GM23338 (cell line): ENCODE measurements at regions not wholly inside any gene's neighbourhood (a gene's known extent, or its start where the extent isn't known, plus 50 kb on each side); places are given as distances from the start of the nearest gene placed in this dataset.

Experiments
- ATAC-seq: fragments of 200-7000 bp; cut with Tn5 transposase; 3 replicates; pipeline ENCODE4 v1.9.1; 2020
- DNase-seq: peaks from one replicate; pipeline ENCODE4 v3.0.0-alpha.2; 2015; ENCODE audit warnings: low spot score
- H2AFZ ChIP-seq: fragments of 200-600 bp; sonication (generic); 2 replicates; pipeline ENCODE4 v1.8.0; 2016; ENCODE audit warnings: antibody characterized with exemption, mild to moderate bottlenecking, moderate library complexity
- H3F3A ChIP-seq: fragments of 200-600 bp; sonication (generic); replicated peaks from 2 replicates; pipeline ENCODE4 v1.8.0; 2017; ENCODE audit warnings: antibody characterized with exemption, mixed run types, low read depth
- H3K27ac ChIP-seq: fragments of 200-600 bp; sonication (generic); 2 replicates; pipeline ENCODE4 v1.6.1; 2016; ENCODE audit warnings: low read depth
- H3K27me3 ChIP-seq: fragments of 200-600 bp; sonication (generic); 2 replicates; pipeline ENCODE4 v1.8.0; 2016; ENCODE audit warnings: mild to moderate bottlenecking, mixed run types, moderate library complexity; ENCODE audit not compliant: insufficient read depth
- H3K36me3 ChIP-seq: fragments of 200-600 bp; sonication (generic); 2 replicates; pipeline ENCODE4 v1.8.0; 2016; ENCODE audit warnings: mild to moderate bottlenecking; ENCODE audit not compliant: insufficient read depth
- H3K4me1 ChIP-seq: fragments of 200-600 bp; sonication (generic); 2 replicates; pipeline ENCODE4 v1.8.0; 2016; ENCODE audit warnings: mild to moderate bottlenecking, moderate library complexity; ENCODE audit not compliant: insufficient read depth
- H3K4me2 ChIP-seq: fragments of 200-600 bp; sonication (generic); 2 replicates; pipeline ENCODE4 v1.7.1; 2017; ENCODE audit warnings: mixed run types
- H3K4me3 ChIP-seq: fragments of 200-600 bp; sonication (generic); 2 replicates; pipeline ENCODE4 v1.6.1; 2016; ENCODE audit warnings: mixed run types
- H3K79me2 ChIP-seq: fragments of 200-600 bp; sonication (generic); replicated peaks from 2 replicates; pipeline ENCODE4 v1.8.0; 2017; ENCODE audit warnings: mild to moderate bottlenecking; ENCODE audit not compliant: insufficient read depth
- H3K9me2 ChIP-seq: fragments of 200-600 bp; sonication (generic); 2 replicates; pipeline ENCODE4 v1.8.0; 2017; ENCODE audit not compliant: insufficient read depth
- H4K20me1 ChIP-seq: fragments of 200-600 bp; sonication (generic); replicated peaks from 2 replicates; pipeline ENCODE4 v1.8.0; 2017; ENCODE audit warnings: mild to moderate bottlenecking; ENCODE audit not compliant: insufficient read depth
- H3K27ac Mint-ChIP-seq: 2 replicates; pipeline ENCODE4 v1.8.0; 2020; ENCODE audit warnings: inconsistent platforms, mild to moderate bottlenecking, moderate library complexity, mixed read lengths
- H3K27me3 Mint-ChIP-seq: 3 replicates; pipeline ENCODE4 v1.8.0; 2022; ENCODE audit warnings: low read depth, mild to moderate bottlenecking, moderate library complexity, mixed read lengths, inconsistent platforms; ENCODE audit not compliant: insufficient read depth, poor library complexity
- H3K36me3 Mint-ChIP-seq: 3 replicates; pipeline ENCODE4 v1.8.0; 2021; ENCODE audit warnings: low read depth, mild to moderate bottlenecking, inconsistent platforms, moderate library complexity, mixed read lengths
- H3K4me1 Mint-ChIP-seq: 3 replicates; pipeline ENCODE4 v1.8.0; 2020; ENCODE audit warnings: mild to moderate bottlenecking, inconsistent platforms, mixed read lengths
- H3K4me3 Mint-ChIP-seq: 3 replicates; pipeline ENCODE4 v1.8.0; 2021; ENCODE audit warnings: moderate library complexity, mild to moderate bottlenecking, inconsistent platforms, mixed read lengths
- H3K9me3 Mint-ChIP-seq: 3 replicates; pipeline ENCODE4 v1.8.0; 2020; ENCODE audit warnings: moderate library complexity, mild to moderate bottlenecking, inconsistent platforms, mixed read lengths
- CREB1 ChIP-seq: fragments of 250-450 bp; sonication (Bioruptor Pico); IDR thresholded peaks from 2 replicates; pipeline ENCODE4 v1.5.0; 2020; ENCODE audit warnings: low read depth, mild to moderate bottlenecking, moderate library complexity
- EZH2 ChIP-seq: fragments of 200-600 bp; sonication (generic); IDR thresholded peaks from one replicate; pipeline ENCODE4 v1.8.0; 2017; ENCODE audit warnings: antibody characterized with exemption, mild to moderate bottlenecking, low read depth; ENCODE audit not compliant: unreplicated experiment
- JUNB ChIP-seq: IDR thresholded peaks from one replicate; pipeline ENCODE4 v1.6.1; 2016; ENCODE audit warnings: antibody characterized with exemption; ENCODE audit not compliant: unreplicated experiment
- NANOG ChIP-seq: IDR thresholded peaks from 2 replicates; pipeline ENCODE4 v1.6.1; 2016; ENCODE audit warnings: antibody characterized with exemption, borderline replicate concordance
- POLR2AphosphoS5 ChIP-seq: IDR thresholded peaks from 2 replicates; pipeline ENCODE4 v1.6.1; 2016; ENCODE audit warnings: antibody characterized with exemption, low read depth
- ZNF114 ChIP-seq: fragments of 250-450 bp; sonication (Bioruptor Pico); IDR thresholded peaks from 2 replicates; pipeline ENCODE4 v1.5.0; 2020; ENCODE audit warnings: mild to moderate bottlenecking, moderate library complexity
- ZNF331 ChIP-seq: fragments of 250-450 bp; sonication (Bioruptor Pico); IDR thresholded peaks from 2 replicates; pipeline ENCODE4 v1.5.0; 2020; ENCODE audit warnings: low read depth, mild to moderate bottlenecking, moderate library complexity
- TF ChIP-seq, protein P1 (sequence below): IDR thresholded peaks from 2 replicates; pipeline ENCODE4 v1.6.1; 2016; ENCODE audit warnings: antibody characterized with exemption
- TF ChIP-seq, protein P2 (sequence below): fragments of 250-450 bp; sonication (Bioruptor Pico); IDR thresholded peaks from 2 replicates; pipeline ENCODE4 v1.5.0; 2020; ENCODE audit warnings: mild to moderate bottlenecking, moderate library complexity

DNA sequence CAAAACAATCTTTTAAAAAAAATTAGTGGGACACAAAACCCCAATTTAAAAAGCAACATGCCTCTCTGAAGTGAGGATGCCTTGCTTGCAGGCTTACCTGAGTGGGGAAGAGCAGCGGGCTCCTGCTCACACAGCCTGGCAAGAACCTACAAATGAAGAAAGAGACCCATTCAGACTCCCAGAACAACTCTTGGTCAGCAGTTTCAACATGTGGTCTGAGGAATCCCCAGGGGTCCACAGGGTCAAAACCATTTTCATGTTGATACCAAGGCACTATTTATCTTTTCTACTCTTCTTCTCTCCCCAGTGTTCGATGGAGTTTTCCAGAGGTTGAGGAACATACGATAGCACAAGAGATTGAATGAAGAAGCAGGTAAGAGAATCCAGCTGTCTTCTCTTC lies 55.9 kb downstream of the SIPA1L2 start:
- Mint-ChIP-seq H3K9me3 (no peaks in the 10 kb centered on the region), H3K36me3 (no peaks in the 10 kb centered on the region), H3K4me1 (peaks cover 53% of the 10 kb centered on the region), H3K27ac (no peak overlapping the region), H3K4me3 (no peak overlapping the region), H3K27me3 (peaks cover 2% of the 10 kb centered on the region)
- H3K27me3 ChIP-seq: no peaks in the 10 kb centered on the region
- H3F3A ChIP-seq: no peaks in the 10 kb centered on the region
- TF ChIP-seq, protein P1, sequence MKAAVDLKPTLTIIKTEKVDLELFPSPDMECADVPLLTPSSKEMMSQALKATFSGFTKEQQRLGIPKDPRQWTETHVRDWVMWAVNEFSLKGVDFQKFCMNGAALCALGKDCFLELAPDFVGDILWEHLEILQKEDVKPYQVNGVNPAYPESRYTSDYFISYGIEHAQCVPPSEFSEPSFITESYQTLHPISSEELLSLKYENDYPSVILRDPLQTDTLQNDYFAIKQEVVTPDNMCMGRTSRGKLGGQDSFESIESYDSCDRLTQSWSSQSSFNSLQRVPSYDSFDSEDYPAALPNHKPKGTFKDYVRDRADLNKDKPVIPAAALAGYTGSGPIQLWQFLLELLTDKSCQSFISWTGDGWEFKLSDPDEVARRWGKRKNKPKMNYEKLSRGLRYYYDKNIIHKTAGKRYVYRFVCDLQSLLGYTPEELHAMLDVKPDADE: no peak
- no peak for TF ChIP-seq POLR2AphosphoS5
- TF ChIP-seq, protein P2, sequence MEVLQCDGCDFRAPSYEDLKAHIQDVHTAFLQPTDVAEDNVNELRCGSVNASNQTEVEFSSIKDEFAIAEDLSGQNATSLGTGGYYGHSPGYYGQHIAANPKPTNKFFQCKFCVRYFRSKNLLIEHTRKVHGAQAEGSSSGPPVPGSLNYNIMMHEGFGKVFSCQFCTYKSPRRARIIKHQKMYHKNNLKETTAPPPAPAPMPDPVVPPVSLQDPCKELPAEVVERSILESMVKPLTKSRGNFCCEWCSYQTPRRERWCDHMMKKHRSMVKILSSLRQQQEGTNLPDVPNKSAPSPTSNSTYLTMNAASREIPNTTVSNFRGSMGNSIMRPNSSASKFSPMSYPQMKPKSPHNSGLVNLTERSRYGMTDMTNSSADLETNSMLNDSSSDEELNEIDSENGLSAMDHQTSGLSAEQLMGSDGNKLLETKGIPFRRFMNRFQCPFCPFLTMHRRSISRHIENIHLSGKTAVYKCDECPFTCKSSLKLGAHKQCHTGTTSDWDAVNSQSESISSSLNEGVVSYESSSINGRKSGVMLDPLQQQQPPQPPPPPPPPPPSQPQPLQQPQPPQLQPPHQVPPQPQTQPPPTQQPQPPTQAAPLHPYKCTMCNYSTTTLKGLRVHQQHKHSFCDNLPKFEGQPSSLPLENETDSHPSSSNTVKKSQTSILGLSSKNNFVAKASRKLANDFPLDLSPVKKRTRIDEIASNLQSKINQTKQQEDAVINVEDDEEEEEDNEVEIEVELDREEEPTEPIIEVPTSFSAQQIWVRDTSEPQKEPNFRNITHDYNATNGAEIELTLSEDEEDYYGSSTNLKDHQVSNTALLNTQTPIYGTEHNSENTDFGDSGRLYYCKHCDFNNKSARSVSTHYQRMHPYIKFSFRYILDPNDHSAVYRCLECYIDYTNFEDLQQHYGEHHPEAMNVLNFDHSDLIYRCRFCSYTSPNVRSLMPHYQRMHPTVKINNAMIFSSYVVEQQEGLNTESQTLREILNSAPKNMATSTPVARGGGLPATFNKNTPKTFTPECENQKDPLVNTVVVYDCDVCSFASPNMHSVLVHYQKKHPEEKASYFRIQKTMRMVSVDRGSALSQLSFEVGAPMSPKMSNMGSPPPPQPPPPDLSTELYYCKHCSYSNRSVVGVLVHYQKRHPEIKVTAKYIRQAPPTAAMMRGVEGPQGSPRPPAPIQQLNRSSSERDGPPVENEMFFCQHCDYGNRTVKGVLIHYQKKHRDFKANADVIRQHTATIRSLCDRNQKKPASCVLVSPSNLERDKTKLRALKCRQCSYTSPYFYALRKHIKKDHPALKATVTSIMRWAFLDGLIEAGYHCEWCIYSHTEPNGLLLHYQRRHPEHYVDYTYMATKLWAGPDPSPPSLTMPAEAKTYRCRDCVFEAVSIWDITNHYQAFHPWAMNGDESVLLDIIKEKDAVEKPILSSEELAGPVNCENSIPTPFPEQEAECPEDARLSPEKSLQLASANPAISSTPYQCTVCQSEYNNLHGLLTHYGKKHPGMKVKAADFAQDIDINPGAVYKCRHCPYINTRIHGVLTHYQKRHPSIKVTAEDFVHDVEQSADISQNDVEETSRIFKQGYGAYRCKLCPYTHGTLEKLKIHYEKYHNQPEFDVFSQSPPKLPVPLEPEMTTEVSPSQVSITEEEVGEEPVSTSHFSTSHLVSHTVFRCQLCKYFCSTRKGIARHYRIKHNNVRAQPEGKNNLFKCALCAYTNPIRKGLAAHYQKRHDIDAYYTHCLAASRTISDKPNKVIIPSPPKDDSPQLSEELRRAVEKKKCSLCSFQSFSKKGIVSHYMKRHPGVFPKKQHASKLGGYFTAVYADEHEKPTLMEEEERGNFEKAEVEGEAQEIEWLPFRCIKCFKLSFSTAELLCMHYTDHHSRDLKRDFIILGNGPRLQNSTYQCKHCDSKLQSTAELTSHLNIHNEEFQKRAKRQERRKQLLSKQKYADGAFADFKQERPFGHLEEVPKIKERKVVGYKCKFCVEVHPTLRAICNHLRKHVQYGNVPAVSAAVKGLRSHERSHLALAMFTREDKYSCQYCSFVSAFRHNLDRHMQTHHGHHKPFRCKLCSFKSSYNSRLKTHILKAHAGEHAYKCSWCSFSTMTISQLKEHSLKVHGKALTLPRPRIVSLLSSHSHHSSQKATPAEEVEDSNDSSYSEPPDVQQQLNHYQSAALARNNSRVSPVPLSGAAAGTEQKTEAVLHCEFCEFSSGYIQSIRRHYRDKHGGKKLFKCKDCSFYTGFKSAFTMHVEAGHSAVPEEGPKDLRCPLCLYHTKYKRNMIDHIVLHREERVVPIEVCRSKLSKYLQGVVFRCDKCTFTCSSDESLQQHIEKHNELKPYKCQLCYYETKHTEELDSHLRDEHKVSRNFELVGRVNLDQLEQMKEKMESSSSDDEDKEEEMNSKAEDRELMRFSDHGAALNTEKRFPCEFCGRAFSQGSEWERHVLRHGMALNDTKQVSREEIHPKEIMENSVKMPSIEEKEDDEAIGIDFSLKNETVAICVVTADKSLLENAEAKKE (CRISPR knock-in tag): no peak
- no peak for TF ChIP-seq NANOG
- TF ChIP-seq JUNB: no peak
- no peak for TF ChIP-seq ZNF331
- TF ChIP-seq ZNF114: no peak
- no peak for TF ChIP-seq CREB1 (CRISPR knock-in tag)
- TF ChIP-seq EZH2: no peak
- H3K9me2 ChIP-seq: peaks cover 4% of the 10 kb centered on the region; the same call in 1 of the 2 replicates
- H3K79me2 ChIP-seq: no peaks in the 10 kb centered on the region
- no peak overlapping the region for H3K4me2 ChIP-seq
- no peak overlapping the region for H2AFZ ChIP-seq
- H3K36me3 ChIP-seq: no peaks in the 10 kb centered on the region
- no peak overlapping the region for H3K4me3 ChIP-seq
- DNase-seq: no peak
- peaks cover 35% of the 10 kb centered on the region for H3K4me1 ChIP-seq
- H4K20me1 ChIP-seq: no peaks in the 10 kb centered on the region
- ATAC-seq: peak; percentile 33; the same call in 1 of the 3 replicates
- H3K27ac ChIP-seq: no peak overlapping the region
